Common myeloid progenitor, CD34-positive (primary cell): ENCODE measurements at regions not wholly inside any gene's neighbourhood (a gene's known extent, or its start where the extent isn't known, plus 50 kb on each side); places are given as distances from the start of the nearest gene placed in this dataset.

Source experiments
- CTCF ChIA-PET: fragments of 350-600 bp; sonication (Branson Sonifier 250); formaldehyde crosslinking; loops from one replicate; lab custom pipeline; 2021; ENCODE audit warnings: antibody characterized with exemption; lab: Charles Lee
- POLR2A ChIA-PET: fragments of 350-600 bp; sonication (Branson Sonifier 250); formaldehyde crosslinking; loops from one replicate; lab custom pipeline; 2021; ENCODE audit warnings: antibody characterized with exemption; lab: Charles Lee
- DNase-seq, 3 donors: peaks; one replicate each; pipeline versions ENCODE4 v3.0.0 to v3.0.0-alpha.2; 2013
- H3K27ac ChIP-seq, 2 experiments: 1 replicate in 1 of 2; 2 replicates in 1 of 2; pipeline ENCODE4 v1.7.0; 2013; ENCODE audit warnings: inconsistent platforms in 2 of 2, low read length in 2 of 2, mild to moderate bottlenecking in 2 of 2, low read depth in 1 of 2, moderate library complexity in 1 of 2; ENCODE audit not compliant: severe bottlenecking in 2 of 2, insufficient read depth in 1 of 2, poor library complexity in 1 of 2
- H3K27me3 ChIP-seq, 5 experiments: replicated peaks in 2 of 5; 1 replicate in 3 of 5; 2 replicates in 2 of 5; pipeline versions ENCODE4 v1.6.1 to v1.7.0; 2013; ENCODE audit warnings: low read length in 4 of 5, mild to moderate bottlenecking in 2 of 5, moderate library complexity in 2 of 5, inconsistent platforms in 1 of 5; ENCODE audit not compliant: insufficient read depth in 5 of 5, control insufficient read depth in 4 of 5
- H3K36me3 ChIP-seq, 4 experiments: 1 replicate in 2 of 4; 2 replicates in 2 of 4; pipeline versions ENCODE4 v1.6.1 to v1.7.0; 2013; ENCODE audit warnings: low read length in 3 of 4, control low read depth in 1 of 4, mild to moderate bottlenecking in 1 of 4; ENCODE audit not compliant: control insufficient read depth in 4 of 4, insufficient read depth in 4 of 4
- H3K4me1 ChIP-seq, 4 experiments: 1 replicate in 3 of 4; 2 replicates in 1 of 4; pipeline versions ENCODE4 v1.6.1 to v1.7.1; 2013; ENCODE audit warnings: low read length in 3 of 4, mild to moderate bottlenecking in 3 of 4, control low read depth in 1 of 4, inconsistent platforms in 1 of 4, moderate library complexity in 1 of 4; ENCODE audit not compliant: control insufficient read depth in 4 of 4, insufficient read depth in 4 of 4; ENCODE audit errors: control extremely low read depth in 1 of 4
- H3K4me3 ChIP-seq, 7 experiments: 1 replicate in 4 of 7; 2 replicates in 3 of 7; pipeline versions ENCODE4 v1.5.1 to v1.7.0; 2013; ENCODE audit warnings: mild to moderate bottlenecking in 7 of 7, low read length in 6 of 7, moderate library complexity in 6 of 7, inconsistent platforms in 2 of 7, low read depth in 2 of 7, control low read depth in 1 of 7; ENCODE audit not compliant: insufficient read depth in 4 of 7, control insufficient read depth in 1 of 7; ENCODE audit errors: extremely low read depth in 1 of 7
- H3K9me3 ChIP-seq, 5 experiments: 1 replicate in 4 of 5; 2 replicates in 1 of 5; pipeline versions ENCODE4 v1.6.1 to v1.7.1; 2013; ENCODE audit warnings: low read length in 4 of 5, mild to moderate bottlenecking in 2 of 5, inconsistent platforms in 1 of 5, low read depth in 1 of 5, moderate library complexity in 1 of 5; ENCODE audit not compliant: control insufficient read depth in 4 of 5, insufficient read depth in 2 of 5; ENCODE audit errors: control extremely low read depth in 1 of 5
- WGBS: methylation state at CpG from one replicate; pipeline ENCODE4 v1.1.5; 2013; ENCODE audit not compliant: insufficient coverage; 5-methylcytosine and 5-hydroxymethylcytosine counted together

DNA sequence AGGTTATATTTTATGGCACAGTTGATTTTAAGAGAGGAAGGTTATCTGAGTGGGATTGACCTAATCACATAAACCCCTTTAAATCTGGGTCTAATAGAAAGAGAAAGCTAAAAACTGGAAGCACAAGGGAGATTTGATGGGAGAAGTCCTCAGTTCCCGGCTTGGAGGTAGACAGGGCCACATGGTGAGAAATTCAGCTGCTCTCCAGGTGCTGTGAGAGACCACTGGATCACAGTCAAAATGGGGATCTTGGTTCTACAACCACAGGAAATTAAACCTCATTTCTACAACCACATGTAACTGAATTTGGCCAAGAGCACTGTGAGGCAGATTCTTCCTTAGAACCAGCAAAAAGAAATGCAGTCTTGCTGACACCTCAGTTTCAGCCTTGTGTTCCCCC, 2352.7 kb downstream of the MAT2B start:
- H3K27ac ChIP-seq: no peak overlapping the region
- H3K4me3 ChIP-seq: no peak overlapping the region
- H3K36me3 ChIP-seq: no peaks in the 10 kb centered on the region
- no peaks in the 10 kb centered on the region for H3K9me3 ChIP-seq
- ChIA-PET CTCF (no interaction called here), POLR2A (no interaction called here)
- DNase-seq: no peak
- no peaks in the 10 kb centered on the region for H3K27me3 ChIP-seq
- H3K4me1 ChIP-seq: no peaks in the 10 kb centered on the region
- 100% methylated on average over 1 of the region's 1 CpG for WGBS

DNA sequence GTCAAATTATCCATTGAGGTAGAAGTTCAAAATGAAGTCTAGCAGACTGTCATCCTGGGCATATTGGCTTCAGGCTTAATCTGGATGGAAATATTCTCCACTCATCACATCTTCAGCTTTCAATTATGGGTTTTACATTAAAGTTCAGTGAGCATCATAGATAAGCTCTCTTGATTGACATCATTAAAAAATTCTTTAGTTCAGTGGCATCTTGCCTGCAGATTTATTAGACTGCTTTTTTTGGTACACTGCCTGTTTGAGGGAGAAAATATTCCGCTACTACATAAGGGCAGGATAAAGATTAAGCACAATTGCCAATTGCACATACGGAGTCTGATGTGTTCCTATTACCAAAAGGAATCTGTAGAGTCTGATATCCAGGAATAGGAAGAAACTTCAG, 2353.8 kb downstream of the MAT2B start:
- Histone ChIP-seq H3K27me3 (no peaks in the 10 kb centered on the region), H3K27ac (no peak overlapping the region), H3K4me3 (no peak overlapping the region), H3K36me3 (no peaks in the 10 kb centered on the region), H3K9me3 (no peaks in the 10 kb centered on the region), H3K4me1 (no peaks in the 10 kb centered on the region)
- POLR2A ChIA-PET: no interaction called here
- WGBS: 100% methylated on average over 2 of the region's 2 CpGs
- CTCF ChIA-PET: interaction anchor here (0.6 kb wide), 1 partner anchor 96 kb away, joined by 3 read pairs; no protein-coding TSS in a partner anchor
- no peak for DNase-seq

DNA sequence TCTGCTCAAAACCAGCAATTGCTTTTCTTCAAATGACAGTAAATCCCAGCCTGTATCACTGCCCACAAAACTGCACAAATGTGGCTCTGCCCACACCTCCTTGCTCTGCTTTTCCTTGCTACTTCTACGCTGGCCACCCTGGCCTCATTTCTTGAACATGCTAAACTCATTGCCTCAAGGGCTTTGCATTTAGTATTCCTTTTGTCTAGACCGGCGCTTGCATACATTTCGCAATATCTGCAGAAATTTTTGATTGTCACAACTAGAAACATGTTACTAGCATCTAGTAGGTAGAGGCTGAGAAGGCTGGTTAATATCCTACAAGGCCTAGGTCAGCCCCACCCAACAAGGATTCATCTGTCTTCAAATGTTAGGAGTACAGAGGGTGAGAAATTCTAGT, 2357.8 kb downstream of the MAT2B start:
- Histone ChIP-seq H3K27ac (no peak overlapping the region), H3K36me3 (no peaks in the 10 kb centered on the region), H3K9me3 (no peaks in the 10 kb centered on the region), H3K27me3 (no peaks in the 10 kb centered on the region), H3K4me1 (no peaks in the 10 kb centered on the region), H3K4me3 (no peak overlapping the region)
- ChIA-PET POLR2A (no interaction called here), CTCF (no interaction called here)
- WGBS: 100% methylated on average over 4 of the region's 4 CpGs
- no peak for DNase-seq

DNA sequence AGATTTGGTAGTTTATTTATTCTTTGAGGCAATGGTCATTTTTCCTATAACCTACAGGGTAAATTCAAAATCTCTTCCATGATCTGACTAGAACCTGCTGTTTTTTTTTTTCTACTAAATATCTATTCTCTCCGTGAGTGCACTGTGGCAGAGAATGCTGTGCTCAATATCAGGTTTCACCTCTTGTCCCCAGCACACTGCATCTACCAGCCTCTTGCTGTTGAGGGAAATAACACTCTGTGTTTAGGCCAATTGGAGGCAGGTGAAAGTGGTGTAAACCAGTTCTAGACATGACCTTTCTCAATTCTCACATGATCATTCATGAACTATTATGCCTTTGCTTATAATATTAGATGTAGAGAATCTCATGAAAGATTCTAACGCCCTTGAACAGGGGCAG, 2365.9 kb downstream of the MAT2B start:
- H3K27me3 ChIP-seq: no peaks in the 10 kb centered on the region
- H3K4me1 ChIP-seq: no peaks in the 10 kb centered on the region
- H3K4me3 ChIP-seq: no peak overlapping the region
- H3K9me3 ChIP-seq: no peaks in the 10 kb centered on the region
- H3K27ac ChIP-seq: no peak overlapping the region
- ChIA-PET POLR2A (no interaction called here), CTCF (no interaction called here)
- DNase-seq: no peak
- 100% methylated on average over 2 of the region's 2 CpGs for WGBS
- no peaks in the 10 kb centered on the region for H3K36me3 ChIP-seq

DNA sequence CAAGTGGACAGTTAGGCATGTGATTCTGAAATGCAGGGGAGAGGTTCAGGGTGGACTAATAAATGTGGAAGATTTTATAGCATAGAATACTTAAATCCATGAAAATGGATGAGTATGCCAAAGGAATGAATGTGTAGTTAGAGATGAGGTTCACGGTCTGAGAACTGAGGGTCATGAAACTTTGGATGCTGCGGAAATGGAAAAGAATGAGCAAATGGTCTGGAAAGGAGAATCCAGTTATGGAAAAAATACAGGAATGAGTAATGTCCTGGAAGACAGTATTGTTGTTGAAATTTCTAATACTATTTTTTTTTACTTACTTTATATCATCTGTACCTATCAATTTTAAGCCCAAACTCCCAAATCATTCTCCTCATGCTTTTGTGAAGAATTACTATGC, 2369.4 kb downstream of the MAT2B start:
- 100% methylated on average over 1 of the region's 2 CpGs for WGBS
- POLR2A ChIA-PET: no interaction called here
- no peak overlapping the region for H3K27ac ChIP-seq
- DNase-seq: no peak
- no peaks in the 10 kb centered on the region for H3K4me1 ChIP-seq
- CTCF ChIA-PET: no interaction called here
- H3K4me3 ChIP-seq: no peak overlapping the region
- H3K36me3 ChIP-seq: no peaks in the 10 kb centered on the region
- no peaks in the 10 kb centered on the region for H3K9me3 ChIP-seq
- no peaks in the 10 kb centered on the region for H3K27me3 ChIP-seq

DNA sequence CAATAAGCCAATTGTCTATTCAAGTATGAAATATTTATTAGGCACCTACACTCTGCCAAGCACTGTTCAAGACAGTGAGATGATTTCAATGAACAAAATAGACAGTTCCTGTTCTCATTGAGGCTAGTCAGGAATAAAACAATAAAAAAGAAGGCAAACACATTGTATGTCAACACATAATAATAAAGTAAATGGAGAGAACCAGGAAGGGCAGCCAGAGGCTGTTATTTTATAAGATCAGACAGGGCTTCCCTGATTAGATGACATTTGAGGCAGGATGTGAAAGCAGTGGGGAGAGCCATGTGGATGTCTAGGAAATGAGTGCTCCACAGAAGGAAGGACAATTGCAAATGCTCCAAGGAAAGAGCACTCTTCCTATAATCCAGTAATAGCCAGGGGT, 2371.1 kb downstream of the MAT2B start:
- Histone ChIP-seq H3K36me3 (no peaks in the 10 kb centered on the region), H3K27me3 (no peaks in the 10 kb centered on the region), H3K4me1 (no peaks in the 10 kb centered on the region), H3K9me3 (no peaks in the 10 kb centered on the region), H3K27ac (no peak overlapping the region), H3K4me3 (no peak overlapping the region)
- no peak for DNase-seq
- POLR2A ChIA-PET: no interaction called here
- CTCF ChIA-PET: no interaction called here

DNA sequence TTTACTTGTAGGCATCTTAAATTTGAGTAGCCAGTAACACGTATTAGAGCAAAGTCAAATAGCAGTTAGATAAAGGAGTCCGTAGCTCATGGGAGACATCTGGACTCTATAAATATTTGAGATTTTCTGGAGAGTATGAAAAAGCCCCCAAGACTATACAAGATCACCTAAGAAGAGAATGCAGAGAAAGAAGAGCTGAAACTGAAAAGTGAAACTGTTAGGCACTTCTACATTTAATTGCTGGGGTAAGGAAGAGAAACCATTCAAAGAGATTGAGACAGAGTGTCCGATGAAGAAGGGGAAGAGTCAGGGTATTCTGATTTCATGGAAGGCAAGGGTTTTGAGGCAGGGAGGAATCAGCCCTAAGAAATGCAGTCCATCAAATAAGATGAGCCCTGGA, 2372.1 kb downstream of the MAT2B start:
- 100% methylated on average over 1 of the region's 3 CpGs for WGBS
- POLR2A ChIA-PET: no interaction called here
- no peaks in the 10 kb centered on the region for H3K4me1 ChIP-seq

More for the DNA sequence above, 2372.1 kb downstream of the MAT2B start:
- H3K27ac ChIP-seq: no peak overlapping the region
- H3K9me3 ChIP-seq: no peaks in the 10 kb centered on the region
- H3K27me3 ChIP-seq: no peaks in the 10 kb centered on the region
- no peaks in the 10 kb centered on the region for H3K36me3 ChIP-seq
- CTCF ChIA-PET: no interaction called here
- no peak for DNase-seq
- H3K4me3 ChIP-seq: no peak overlapping the region
